Parathyroid adenoma (tissue), 2 donors: ENCODE measurements at regions not wholly inside any gene's neighbourhood (a gene's known extent, or its start where the extent isn't known, plus 50 kb on each side); places are given as distances from the start of the nearest gene placed in this dataset.
A peak's percentile ranks its signal among the peaks of the same experiment; 100 is the strongest.

Source experiments
- H2AFZ ChIP-seq: fragments of 300-600 bp; sonication (generic); one replicate; pipeline ENCODE4 v1.7.0; 2017; ENCODE audit warnings: antibody characterized with exemption, mild to moderate bottlenecking
- H3K27ac ChIP-seq: fragments of 300-600 bp; sonication (generic); one replicate; pipeline ENCODE4 v1.7.0; 2017
- H3K27me3 ChIP-seq: fragments of 300-600 bp; sonication (generic); one replicate; pipeline ENCODE4 v1.7.0; 2017; ENCODE audit warnings: low read length; ENCODE audit not compliant: control insufficient read depth, insufficient read depth
- H3K36me3 ChIP-seq: fragments of 300-600 bp; sonication (generic); one replicate; pipeline ENCODE4 v1.7.0; 2017; ENCODE audit warnings: low read length; ENCODE audit not compliant: control insufficient read depth, insufficient read depth
- H3K4me1 ChIP-seq: fragments of 300-600 bp; sonication (generic); one replicate; pipeline ENCODE4 v1.7.0; 2017; ENCODE audit warnings: control low read depth
- H3K4me2 ChIP-seq: fragments of 300-600 bp; sonication (generic); one replicate; pipeline ENCODE4 v1.7.0; 2017; ENCODE audit warnings: low read length
- H3K4me3 ChIP-seq: fragments of 300-600 bp; sonication (generic); one replicate; pipeline ENCODE4 v1.7.0; 2017; ENCODE audit warnings: low read depth, low read length
- H3K79me2 ChIP-seq: fragments of 300-600 bp; sonication (generic); one replicate; pipeline ENCODE4 v1.7.0; 2017; ENCODE audit warnings: control low read depth
- H3K9ac ChIP-seq: fragments of 300-600 bp; sonication (generic); one replicate; pipeline ENCODE4 v1.7.0; 2017; ENCODE audit warnings: mild to moderate bottlenecking
- H3K9me3 ChIP-seq: fragments of 300-600 bp; sonication (generic); one replicate; pipeline ENCODE4 v1.7.0; 2017; ENCODE audit warnings: low read length; ENCODE audit not compliant: control insufficient read depth
- TF ChIP-seq, protein P1 (sequence below): fragments of 300-600 bp; sonication (generic); IDR thresholded peaks from one replicate; pipeline ENCODE4 v1.7.0; 2017; ENCODE audit warnings: antibody characterized with exemption, mild to moderate bottlenecking
- donor health status: primary hyperparathyroidism.

DNA sequence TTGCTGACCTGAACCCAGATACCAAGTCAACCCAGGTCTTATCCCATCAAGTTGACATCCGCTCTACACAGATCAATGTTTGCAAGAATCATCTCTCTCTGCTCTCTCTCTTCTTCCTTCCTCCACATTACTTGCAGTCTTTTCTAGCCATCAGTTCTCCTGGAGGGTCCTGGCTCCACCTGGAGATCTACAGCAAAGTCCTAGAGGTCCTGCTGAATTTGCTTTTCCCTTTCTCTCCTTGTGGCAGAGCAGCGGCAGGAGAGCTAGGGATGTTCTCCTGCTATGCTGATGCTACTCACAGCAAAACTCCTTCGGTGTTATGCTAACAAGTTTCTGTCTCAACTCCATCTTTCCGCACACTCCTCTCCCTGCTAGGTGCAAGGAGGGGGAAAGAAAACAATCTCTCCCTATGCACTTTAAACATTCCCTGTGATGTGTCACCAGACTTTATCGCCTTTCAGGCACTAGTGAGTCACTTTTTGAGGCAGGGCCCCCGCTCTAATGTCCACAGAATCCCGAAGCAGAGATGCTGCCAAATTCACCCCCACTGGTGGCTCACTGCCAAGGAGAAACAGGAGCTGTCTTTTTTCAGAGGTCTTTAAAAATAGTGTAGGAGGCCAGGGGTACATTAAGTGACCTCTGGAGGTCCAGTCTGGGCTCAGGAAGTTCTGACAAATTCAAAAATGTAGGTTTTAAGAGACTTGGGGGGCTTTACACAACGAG lies 62.6 kb downstream of the FAM50B start:
- no peak overlapping the region for H3K27ac ChIP-seq
- H3K4me3 ChIP-seq: no peak overlapping the region
- no peak overlapping the region for H3K9ac ChIP-seq
- H2AFZ ChIP-seq: no peak overlapping the region
- no peaks in the 10 kb centered on the region for H3K36me3 ChIP-seq
- no peaks in the 10 kb centered on the region for H3K4me1 ChIP-seq
- no peaks in the 10 kb centered on the region for H3K79me2 ChIP-seq
- no peak overlapping the region for H3K4me2 ChIP-seq
- H3K9me3 ChIP-seq: no peaks in the 10 kb centered on the region
- no peaks in the 10 kb centered on the region for H3K27me3 ChIP-seq
- TF ChIP-seq, protein P1, sequence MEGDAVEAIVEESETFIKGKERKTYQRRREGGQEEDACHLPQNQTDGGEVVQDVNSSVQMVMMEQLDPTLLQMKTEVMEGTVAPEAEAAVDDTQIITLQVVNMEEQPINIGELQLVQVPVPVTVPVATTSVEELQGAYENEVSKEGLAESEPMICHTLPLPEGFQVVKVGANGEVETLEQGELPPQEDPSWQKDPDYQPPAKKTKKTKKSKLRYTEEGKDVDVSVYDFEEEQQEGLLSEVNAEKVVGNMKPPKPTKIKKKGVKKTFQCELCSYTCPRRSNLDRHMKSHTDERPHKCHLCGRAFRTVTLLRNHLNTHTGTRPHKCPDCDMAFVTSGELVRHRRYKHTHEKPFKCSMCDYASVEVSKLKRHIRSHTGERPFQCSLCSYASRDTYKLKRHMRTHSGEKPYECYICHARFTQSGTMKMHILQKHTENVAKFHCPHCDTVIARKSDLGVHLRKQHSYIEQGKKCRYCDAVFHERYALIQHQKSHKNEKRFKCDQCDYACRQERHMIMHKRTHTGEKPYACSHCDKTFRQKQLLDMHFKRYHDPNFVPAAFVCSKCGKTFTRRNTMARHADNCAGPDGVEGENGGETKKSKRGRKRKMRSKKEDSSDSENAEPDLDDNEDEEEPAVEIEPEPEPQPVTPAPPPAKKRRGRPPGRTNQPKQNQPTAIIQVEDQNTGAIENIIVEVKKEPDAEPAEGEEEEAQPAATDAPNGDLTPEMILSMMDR: no peak

DNA sequence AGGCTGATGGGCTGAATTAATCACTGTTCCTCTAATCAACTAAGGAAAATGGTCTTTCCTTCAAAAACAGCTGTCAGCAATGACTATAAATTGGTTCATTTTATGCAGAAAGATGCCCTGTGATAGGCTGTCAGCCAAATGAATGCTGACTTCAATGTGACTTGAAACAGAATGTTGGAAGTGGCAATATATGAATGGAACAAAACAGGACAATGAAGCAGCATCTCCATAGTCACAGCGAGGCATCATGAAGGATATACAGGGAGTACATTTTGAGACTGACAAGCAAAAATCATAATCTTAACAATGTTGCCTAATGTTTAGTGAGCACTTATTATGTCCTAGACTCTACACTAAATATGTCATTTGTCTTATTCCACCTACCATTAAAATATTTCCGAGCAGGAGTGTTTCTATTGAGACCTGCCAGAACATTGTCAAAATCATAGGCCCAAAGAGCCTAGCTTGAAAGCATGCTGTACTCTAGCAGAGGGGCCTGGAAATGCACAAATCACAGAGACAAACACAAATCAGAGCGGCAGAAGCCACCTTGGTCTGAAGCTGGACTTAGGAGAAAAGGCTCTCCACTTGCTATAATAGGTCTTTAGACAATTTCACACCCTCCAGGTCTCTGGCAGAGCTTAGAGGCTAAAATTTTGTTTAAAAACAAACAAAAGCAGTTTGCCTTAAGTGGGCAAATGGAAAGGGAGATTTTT lies 63.3 kb downstream of the FAM50B start:
- no peak overlapping the region for H3K9ac ChIP-seq
- no peak overlapping the region for H3K27ac ChIP-seq
- H3K9me3 ChIP-seq: no peaks in the 10 kb centered on the region
- H2AFZ ChIP-seq: no peak overlapping the region
- no peak overlapping the region for H3K4me3 ChIP-seq
- TF ChIP-seq, protein P1: no peak
- no peaks in the 10 kb centered on the region for H3K27me3 ChIP-seq
- no peaks in the 10 kb centered on the region for H3K4me1 ChIP-seq
- no peaks in the 10 kb centered on the region for H3K79me2 ChIP-seq
- no peaks in the 10 kb centered on the region for H3K36me3 ChIP-seq
- H3K4me2 ChIP-seq: no peak overlapping the region

DNA sequence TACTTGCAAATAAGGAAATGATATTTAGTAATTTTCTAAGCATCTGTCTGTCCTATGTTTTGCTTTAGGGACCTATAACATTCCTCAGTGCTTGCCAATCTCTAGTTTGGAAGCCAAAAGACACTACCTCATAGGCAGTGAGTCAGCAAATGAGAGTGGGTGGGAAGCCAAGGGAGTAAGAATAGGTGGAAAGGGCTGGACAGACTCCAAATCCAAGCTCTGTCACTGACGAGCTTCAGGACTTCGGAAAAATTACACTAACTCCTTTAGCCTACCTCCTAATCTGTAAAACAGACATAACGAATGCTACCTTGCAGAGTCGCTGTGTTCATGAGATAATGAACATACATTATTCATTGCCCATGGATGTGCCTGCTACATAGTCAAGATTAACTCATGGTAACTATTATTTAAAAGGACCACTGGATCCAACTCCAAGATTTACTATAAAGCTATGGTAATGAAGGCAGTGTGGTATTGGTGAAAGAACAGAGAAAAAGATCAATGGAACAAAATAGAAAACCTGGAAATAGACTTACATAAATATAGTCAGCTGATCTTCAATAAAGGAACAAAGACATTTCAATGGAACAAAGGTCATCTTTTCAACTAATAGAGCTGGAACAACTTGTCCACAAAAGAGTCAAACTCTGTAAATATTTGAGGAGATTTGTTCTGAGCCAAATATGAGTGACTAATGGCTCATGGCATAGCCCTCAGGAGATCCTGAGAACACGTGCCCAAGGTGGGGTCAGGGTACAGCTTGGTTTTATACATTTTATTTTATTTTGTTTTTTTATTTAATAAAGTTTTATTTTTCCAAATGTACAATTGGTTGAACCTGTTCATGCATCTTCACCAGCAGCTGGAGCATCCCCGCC lies 64.1 kb downstream of the FAM50B start:
- Histone ChIP-seq H3K4me3 (no peak overlapping the region), H3K9ac (no peak overlapping the region), H3K4me1 (no peaks in the 10 kb centered on the region), H3K9me3 (no peaks in the 10 kb centered on the region), H2AFZ (no peak overlapping the region), H3K4me2 (no peak overlapping the region), H3K27me3 (no peaks in the 10 kb centered on the region), H3K27ac (peak overlapping the region; percentile 16), H3K79me2 (no peaks in the 10 kb centered on the region), H3K36me3 (no peaks in the 10 kb centered on the region)
- TF ChIP-seq, protein P1: no peak

DNA sequence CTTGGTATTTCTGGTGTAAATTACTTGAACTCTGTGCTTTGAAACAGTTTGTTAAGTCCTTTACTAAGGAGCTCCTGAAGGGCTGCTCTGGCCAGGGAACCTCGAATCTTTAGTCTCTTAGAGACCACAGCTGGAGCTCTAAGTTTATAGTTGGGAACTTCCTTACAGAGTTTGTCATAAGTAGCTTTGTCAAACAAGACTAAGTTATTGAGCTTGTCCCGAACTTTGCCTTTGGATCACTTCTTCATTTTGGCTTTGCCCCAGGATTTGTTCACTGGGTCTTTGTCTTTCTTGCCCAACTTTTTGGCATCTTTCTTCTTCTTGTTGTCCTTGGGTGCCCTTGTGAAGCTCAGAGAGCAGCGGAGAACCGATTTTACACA lies 64.8 kb downstream of the FAM50B start:
- no peaks in the 10 kb centered on the region for H3K9me3 ChIP-seq
- TF ChIP-seq, protein P1: no peak
- no peak overlapping the region for H3K9ac ChIP-seq
- no peaks in the 10 kb centered on the region for H3K36me3 ChIP-seq
- H3K27me3 ChIP-seq: no peaks in the 10 kb centered on the region
- no peak overlapping the region for H3K4me2 ChIP-seq
- no peaks in the 10 kb centered on the region for H3K4me1 ChIP-seq
- H3K79me2 ChIP-seq: no peaks in the 10 kb centered on the region
- H3K4me3 ChIP-seq: no peak overlapping the region
- H2AFZ ChIP-seq: no peak overlapping the region
- no peak overlapping the region for H3K27ac ChIP-seq
